ENCODE measurements at regions not wholly inside any gene's neighbourhood (a gene's known extent, or its start where the extent isn't known, plus 50 kb on each side); places are given as distances from the start of the nearest gene placed in this dataset.
"Not testable (repeated sequence)": the region's sequence is repeated elsewhere in the genome, so short reads cannot be mapped to it uniquely, and the experiment has no call there.

DNA sequence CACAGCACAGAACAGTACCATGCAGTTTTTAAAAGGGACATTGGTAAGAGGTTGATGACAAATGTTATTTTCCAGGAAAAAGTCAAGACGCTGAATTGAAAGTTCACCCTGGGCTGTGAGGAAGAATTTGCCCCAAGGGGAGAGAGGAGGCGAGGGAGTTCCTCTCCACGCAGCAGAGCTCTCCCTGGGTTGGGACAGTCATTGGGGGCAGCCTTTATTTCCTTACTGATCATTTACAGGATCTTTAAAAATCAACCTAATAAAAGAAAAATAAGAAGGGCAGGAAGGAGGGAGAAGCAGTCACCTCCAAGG, 49.9 kb upstream of the WNT7B start:
- no peak for DNase-seq

DNA sequence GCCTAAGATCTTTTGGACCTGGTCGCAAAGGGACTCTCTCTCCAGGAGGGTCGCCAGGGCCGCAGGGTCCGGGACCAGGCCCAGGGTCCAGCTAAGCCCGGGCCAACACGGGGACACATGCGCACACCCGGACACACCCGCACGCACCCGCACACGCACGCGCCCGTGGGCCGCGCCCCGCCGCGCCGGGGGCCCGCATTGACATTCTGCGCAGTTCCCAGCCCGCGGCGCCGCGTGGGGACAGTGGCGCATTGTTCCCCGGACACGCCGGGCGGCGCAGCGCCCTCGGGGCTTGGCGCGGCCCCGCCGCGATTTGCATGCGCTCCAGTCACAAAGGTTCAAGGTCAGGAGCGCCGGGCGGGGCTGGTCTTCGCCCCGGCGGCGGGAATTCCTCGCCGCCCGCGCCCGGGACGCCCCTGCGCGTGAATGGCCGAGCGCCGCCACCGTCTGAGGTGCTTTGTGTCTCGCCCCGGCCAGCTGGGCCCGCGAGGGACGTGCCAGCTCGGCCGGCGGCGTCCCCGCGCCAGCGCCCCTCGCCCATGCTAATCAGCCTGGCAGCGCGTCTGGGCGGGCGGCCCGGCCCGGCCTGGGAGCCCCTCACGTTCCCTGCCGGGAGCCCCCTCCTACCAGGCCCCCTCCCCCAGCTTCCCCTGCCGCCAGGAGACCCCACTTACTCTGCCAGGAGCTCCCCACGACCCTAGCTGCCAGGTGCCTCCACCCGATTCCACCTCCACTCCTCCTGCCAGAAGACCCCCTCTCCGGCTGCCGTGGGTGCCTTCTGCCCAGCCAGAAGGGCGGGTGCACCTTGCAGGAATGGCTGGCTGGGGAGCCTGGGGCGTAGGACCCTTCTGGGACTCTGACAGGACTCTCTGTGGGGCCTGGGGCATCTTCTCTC, 50.5 kb upstream of the WNT7B start:
- no peak for DNase-seq

DNA sequence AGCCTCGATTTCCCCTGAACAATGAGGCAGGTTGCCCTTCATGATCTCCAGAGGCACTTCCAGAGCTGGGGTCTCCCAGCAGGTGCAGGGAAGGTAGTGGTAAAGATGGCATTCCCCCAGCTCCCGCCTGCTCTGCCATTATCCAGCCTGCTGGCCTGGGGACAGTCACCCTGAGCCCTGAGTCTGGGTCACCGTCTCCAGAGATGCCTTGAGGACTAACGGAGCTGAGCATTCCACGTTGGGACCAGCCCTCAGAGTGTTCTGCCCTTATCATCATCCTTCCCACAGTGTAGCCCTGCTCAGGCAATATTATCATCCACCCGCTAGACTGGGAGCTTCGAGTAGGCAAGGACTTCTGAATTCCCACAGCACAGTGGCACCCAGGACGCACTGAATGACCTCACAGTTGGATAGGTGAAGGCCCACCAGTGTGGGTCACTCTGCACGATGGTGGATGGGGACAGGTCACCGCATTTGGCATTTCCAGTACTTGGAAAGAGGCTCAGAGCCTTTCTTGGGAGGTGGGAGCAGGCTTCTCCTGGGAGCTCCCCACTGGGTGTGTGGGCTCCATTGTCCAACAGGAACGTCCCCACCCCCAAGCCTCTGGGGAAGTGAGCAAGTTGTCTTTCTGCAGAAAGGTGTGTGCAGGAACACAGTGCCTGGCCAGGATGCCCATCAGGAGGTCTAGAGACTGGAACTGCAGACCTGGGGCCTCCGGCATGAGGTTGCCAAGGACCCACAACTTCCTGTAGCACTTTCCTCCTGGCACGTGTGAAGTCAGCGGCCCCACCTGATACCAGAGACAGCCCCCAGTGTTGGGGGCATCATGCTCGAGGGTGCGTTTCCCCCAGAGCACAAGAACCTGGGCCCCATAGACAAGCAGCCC, 51.4 kb upstream of the WNT7B start:
- no peak for DNase-seq

DNA sequence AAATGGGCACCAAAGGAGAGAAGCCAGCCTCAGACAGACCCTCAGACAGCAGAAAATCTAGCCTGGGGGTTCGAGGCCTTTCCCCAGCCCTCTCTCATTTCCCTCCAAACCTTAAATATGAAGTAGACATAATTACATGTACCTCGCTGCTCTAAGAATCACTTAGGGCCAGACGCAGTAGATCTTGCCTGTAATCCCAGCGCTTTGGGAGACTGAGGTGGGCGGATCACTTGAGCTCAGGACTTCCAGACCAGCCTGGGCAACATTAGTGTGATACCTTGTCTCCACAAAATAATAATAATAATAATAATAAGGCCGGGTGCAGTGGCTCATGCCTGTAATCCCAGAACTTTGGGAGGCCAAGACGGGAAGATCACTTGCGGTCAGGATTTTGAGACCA, 52.1 kb upstream of the WNT7B start:
- no peak for DNase-seq

DNA sequence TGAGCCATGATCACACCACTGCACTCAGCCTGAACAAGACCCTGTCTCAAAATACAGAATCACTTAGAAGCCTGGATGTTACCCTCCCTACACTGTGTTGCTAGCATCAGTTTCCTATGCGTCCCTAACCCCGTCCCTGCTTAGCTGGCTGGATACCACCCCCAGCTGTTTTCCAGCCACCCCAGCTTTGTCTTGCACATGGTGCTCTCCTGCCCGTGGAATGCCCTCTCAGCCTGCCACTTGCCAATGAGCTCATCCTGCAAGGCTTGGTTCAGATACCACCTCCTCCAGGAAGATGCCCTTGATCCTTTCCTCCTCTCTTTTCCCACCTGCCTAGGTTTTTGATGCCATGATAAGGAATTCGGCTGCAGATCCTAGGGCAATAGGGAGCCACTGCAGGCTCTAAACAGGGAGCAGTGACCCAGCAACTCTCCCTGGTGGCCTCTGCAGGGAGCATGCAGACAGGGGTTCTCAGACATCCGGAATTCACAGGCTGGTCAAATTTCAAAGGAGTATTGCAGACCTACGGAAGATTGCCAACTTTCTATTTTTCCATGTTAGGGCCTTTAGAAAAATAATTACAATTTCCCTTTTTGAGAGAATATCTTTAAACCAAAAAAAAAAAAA, 52.7 kb upstream of the WNT7B start:
- no peak for DNase-seq

DNA sequence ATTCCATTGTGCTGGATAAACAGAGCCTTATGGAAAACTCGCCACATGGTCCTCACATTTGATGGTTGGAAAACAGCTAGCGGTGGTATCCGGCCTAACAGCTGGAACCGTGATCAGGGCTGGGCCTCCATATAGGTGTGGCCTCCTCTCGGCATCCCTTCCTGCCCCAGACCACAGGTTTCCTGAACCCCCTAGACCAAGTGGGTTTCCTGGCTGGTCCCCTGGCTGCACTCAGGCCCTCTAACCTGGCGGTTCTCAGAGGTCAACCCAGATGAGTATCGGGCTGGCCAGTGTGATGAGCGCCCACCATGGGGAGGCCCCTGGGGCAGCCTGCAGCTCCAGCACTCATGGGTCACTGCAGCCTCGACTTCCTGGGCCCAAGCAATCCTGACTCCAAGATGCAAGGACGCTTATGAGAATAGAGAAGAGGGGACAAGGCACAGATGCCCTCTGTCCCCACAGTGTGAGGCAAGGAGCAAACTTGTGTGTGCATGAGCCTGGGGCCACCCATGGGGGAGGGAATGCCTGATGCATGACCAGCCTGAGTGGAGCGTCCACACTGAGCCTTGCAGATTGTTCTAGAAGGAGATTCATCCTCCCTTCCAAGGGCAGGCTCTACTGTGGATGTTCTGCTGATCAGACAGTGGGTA, 53.4 kb upstream of the WNT7B start:
- DNase-seq, result no peak

DNA sequence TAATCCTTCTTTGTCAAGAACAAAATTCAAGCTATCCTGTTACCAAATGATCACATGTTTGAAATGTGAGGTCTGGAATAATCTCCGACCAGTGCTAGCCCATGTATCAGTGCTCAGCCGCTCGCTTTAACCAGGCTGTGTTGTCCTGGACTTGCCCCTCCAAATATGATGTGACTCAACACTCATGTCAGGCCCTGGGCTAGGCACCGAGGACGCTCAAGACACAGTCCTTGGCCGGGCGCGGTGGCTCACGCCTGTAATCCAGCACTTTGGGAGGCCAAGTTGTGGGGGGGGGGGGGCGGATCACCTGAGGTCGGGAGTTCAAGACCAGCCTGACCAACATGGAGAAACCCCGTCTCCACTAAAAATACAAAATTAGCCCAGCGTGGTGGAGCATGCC, 54.1 kb upstream of the WNT7B start:
- DNase-seq, result no peak

DNA sequence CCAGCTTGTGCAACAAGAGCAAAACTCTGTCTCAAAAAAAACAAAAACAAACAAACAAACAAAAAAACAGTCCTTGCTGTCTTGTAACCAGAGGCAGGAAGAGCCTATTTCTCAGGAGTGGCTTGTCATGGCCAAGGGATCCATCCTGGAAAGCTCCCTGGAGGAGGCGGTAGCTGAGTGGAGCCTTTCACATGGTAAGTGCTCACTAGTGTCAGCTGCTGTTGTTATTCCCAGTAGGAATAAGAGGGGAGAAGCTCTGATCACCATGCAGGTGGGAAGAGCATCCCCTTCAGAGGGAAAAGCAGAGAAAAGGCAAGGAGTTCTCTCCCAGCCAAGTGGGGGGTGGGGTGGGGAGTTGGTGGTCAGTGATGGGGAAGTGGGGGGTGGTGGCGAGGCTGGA, 54.6 kb upstream of the WNT7B start:
- no peak for DNase-seq

DNA sequence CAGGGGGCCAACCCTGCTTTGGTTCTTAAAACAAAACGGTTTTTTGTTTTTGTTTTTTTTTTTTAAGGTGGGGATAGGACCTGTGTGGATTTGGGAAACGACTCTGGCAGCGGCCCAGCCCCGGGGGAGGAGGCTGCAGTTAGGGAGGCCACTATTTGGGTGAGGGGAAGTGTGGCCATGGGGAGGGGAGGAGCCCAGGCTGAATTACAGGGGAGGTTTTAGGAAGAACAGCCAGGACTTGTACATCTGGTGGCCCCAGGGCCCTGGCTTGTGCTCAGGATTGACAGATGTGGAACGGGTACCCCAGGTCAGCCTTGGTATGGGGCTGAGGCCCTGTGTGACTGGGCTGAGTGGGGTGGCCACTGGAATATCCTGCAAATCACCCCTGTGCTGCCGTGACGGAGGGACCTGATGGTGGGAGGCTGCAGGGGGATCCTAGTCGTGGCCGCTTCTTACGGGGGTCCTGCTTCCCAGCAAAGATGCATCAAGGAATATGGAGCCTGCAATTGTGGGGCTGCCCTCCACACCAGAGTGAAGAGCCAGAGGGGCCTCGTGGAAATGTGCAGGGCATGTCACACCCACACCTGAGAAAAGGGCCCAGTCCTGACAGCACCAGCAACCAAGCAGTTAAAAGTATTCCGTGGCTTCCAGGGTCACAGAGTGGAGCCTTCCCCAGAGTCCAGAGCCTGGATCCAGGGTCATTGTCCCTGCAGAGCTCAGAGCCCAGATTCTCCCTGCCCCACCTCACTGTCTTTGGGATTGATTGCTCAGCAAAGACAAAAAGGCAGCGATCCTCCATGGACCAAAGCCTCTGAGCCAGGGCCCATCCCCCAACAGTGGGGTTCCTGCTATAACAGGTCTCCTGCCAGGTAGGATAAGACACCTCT, 55.2 kb upstream of the WNT7B start:
- DNase-seq, result no peak

DNA sequence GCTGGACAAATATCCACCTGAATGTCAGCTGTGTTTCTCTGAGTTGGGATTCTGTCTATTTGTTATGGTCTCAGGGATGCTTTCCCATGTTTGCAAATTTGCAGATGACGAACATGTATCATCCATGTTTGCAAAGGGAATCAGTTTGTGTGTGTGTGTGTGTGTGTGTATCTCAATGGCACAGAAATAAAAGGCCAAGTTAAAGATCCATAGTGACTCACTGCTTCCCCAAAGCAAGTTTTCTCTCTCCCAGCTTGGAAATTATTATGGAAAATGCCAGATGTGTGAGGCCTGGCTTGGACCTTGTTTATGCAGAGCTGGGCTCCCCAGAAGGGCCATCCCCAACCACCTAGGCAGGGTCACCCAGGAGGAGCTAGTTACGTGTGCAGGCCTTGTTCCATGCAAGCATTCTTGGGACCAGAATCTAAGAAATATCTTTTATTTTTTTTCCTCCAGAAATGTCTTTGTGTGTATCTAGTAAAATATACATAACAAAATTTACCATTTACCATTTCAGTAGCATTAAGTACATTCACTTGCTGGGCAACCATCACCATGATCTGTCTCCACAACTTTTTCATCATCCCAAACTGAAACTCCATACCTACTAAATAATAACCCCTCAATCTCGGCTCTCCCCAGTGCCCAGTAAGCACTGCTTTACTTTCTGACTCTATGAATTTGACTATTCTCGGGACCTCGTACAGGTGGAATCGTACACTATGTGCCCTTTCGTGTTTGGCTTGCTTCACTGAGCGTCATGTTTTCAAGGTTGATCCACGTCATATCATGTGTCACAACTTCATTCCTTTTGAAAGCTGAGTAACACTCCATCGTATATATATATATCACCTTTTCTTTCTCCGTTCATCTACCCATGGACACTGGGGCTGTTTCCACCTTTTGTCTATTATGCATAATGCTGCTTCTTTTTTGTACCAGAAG, 56.6 kb upstream of the WNT7B start:
- DNase-seq, result no peak

DNA sequence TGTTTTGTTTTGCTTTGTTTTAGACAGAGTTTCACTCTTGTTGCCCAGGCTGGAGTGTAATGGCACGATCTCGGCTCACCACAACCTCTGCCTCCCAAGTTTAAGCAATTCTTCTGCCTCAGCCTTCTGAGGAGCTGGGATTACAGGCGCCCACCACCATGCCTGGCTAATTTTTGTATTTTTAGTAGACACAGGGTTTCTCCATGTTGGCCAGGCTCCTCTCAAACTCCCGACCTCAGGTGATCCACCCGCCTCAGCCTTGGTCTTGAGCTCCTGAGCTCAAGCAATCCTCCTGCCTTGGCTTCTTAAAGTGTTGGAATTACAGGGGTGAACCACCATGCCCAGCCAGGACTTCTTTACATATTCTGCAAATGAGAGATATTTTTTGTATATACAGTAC, 57.5 kb upstream of the WNT7B start:
- not testable (repeated sequence) for DNase-seq

DNA sequence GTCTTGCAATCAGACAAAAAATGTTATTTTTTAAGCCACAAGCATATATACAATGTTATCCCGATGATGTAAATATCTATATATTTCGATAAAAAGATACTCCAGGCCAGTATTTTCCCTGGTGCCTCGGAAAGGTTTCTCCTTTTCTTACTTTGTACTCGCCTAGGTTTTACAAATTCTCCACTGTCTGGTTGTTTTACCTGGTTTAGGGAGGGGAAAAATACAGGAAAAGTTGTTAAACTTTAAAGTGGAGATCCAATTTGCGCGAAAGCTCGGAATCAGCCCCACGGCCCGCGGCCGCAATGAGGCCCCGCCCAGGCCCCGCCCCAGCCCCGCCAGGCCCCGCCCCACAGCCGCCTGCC, 58.4 kb upstream of the WNT7B start:
- DNase-seq, result no peak

DNA sequence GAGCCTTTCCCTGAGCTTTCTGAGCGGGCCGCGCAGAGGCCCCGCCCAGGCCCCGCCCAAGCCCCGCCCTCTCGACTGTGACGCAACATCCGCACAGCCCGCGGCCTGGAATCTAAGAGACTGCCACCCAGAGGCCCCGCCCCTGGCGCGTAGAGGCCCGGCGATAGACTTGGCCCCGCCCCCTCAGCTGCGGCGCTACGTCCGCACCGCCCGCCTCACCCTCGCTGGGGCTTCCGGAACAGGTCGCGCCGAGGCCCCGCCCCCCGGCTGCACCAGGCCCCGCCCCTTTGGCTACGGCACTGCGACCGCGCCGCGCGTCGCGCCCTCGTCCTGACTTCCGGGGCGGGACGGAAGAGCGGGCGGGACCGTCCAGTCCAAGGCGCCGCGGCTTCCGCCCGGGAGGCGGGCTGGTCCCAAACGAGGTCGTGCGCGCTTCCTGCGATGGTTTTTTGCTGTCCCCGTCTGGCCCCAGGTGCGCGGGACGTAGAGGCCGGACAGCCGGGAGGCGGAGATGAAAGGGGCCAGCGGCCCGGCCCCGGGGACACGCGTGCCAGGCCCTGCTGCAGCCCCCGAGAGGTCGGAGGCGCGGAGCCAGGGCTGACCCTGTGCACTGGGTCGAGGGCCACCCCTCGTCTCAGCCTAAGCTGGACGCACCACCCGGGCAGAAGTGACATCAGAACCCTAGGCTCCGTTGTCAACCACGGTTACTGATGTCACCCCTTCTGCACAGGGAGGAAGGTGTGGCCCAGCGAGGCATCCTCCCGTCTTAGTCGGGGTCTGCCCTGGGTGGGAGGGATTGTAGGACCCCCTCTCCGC, 59.0 kb upstream of the WNT7B start:
- peak; percentile 99 for DNase-seq

DNA sequence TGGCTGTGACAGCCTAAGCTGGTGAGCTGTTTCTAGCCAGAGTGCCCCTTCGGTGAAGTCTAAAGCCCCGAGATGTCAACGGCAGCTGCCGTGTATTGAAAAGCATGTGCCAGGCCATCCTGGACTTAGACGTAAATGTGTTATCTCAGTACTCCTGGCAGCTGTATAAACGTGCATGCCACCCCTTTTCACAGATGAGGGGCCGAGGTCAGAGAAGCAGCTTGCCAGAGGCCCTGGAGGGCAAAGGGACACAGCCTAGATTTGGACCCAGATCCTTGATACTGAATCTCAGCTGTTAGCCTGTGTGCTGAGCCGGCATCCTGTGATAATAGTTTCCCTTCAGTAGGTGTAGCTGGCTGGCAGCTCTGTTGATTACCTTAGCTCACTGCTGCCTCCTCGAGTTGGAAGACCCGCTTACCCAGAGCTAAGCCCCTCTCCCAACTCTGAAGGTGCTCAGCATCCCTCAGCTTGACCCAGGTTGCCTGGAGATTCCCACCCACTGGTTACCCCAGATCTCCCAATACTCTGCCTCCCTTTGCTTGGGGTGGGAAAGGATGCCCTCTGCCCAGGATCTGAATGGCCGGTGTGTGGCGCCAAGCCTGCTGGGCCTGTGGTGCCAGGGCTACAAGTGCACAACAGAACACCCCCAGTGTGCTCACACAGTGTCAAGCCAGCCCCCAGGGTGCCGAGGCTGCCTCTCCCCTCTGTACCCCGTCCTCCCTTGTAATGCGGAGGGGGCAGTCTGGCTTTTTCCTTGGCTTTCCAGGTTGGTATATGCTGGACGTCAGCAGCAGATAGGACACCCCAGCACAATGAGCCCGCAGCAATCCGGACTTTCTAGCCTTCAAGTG, 59.8 kb upstream of the WNT7B start:
- no peak for DNase-seq

DNA sequence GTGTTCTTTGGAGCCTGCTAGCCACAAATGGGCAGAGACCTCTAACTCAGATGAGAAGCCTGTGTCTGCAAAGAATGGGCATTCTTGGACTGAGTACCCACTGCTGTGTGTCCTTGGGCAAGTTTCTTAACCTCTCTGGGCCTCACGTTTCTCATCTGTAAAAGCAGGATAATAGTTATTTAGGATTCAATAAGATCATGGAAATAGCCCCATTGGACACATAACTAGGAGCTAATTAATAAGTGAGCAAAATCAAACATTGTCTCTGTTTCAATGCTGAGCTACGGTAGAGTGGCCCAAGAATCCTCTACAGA, 61.2 kb upstream of the WNT7B start:
- no peak for DNase-seq

DNA sequence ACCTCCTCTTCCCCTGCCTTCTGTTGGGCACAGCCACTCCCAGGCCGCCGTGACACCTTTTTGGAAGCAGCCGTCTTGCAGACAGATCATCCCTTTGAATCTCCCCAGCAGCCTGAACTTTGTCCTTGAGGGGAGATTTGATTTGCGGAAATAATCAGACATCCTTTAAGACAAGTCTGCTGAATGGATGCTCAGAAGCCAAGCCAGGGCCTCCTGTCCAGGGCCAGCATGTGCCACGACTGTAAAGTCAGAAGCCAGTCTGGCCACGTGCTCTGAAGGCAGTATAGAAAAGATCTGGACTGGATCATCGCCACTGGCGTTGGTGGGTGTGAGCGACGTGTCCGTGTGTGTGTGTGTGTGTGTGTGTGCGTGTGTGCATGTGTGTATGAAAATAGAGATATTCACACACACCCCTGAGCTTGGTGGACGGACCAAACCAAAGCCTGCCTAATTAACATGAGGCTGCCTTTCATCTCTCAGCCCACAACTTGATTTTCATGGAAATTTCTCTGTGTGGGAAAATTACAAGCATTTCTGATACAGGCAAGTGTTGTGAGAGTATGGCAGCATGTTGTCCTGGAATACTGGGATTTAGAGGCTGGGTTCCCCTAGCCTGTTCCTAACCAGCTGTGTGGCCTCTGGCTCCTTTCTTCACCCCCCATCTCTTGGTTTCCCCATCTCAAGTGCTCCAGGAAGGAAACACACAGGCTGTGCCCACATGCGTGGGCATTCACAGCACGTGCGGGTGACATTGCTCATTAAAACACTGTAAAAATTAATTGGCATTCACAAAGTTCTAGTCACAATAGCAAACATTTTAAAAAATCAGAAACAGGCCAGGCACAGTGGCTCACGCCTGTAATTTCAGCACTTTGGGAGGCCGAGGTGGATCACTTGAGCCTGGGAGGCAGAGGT, 61.8 kb upstream of the WNT7B start:
- no peak for DNase-seq

DNA sequence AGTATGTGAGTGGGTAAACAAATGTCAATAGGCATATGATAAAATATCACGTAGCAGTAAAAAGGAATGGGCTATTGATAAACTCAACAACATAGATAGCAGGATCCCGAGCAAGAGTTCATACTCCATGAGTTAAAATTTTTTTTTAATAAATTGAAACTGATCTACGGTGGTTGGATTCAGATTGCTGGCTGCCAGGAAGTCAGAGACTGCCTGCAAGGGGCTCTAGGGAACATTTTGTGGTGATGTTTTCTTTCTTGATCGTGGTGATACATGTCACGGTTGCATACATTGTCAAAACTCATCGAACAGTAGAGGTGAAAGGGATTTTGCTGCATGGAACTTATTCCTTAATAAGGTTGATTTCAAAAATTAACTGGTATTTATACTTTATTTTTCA, 62.6 kb upstream of the WNT7B start:
- DNase-seq, result no peak
